VCaP (cell line): ENCODE measurements at regions not wholly inside any gene's neighbourhood (a gene's known extent, or its start where the extent isn't known, plus 50 kb on each side); places are given as distances from the start of the nearest gene placed in this dataset.

Source experiments
- H3K27ac ChIP-seq: fragments of 450-650 bp; 2 replicates; pipeline ENCODE4 v1.5.1; 2017
- CTCF ChIP-seq: fragments of 450-650 bp; conservative IDR thresholded peaks from 2 replicates; pipeline ENCODE4 v1.5.1; 2017; ENCODE audit warnings: mild to moderate bottlenecking, moderate library complexity

GRCh38 chr3:39000008-39000450, 51.7 kb downstream of the SCN11A start:
- peak; percentile 95 for TF ChIP-seq CTCF
- H3K27ac ChIP-seq, result no peak overlapping the region

GRCh38 chr3:38998086-38998485, 53.7 kb downstream of the SCN11A start:
- no peak overlapping the region for H3K27ac ChIP-seq
- no peak for TF ChIP-seq CTCF

- no peak for TF ChIP-seq CTCF
- no peak overlapping the region for H3K27ac ChIP-seq
These were observed 55.6 kb downstream of the SCN11A start for GRCh38 chr3:38996193-38996592.

GRCh38 chr3:38994251-38994650, 57.5 kb downstream of the SCN11A start:
- H3K27ac ChIP-seq, result no peak overlapping the region
- no peak for TF ChIP-seq CTCF

GRCh38 chr3:38992117-38992760, 59.5 kb downstream of the SCN11A start:
- no peak overlapping the region for H3K27ac ChIP-seq
- no peak for TF ChIP-seq CTCF

- TF ChIP-seq CTCF, result no peak
- H3K27ac ChIP-seq, result no peak overlapping the region
These were observed 61.1 kb downstream of the SCN11A start for GRCh38 chr3:38990621-38991020.

- H3K27ac ChIP-seq, result no peak overlapping the region
- TF ChIP-seq CTCF, result no peak
These were observed 61.7 kb downstream of the SCN11A start for GRCh38 chr3:38989917-38990510.
